CD4-positive, CD25-positive, alpha-beta regulatory T cell (primary cell): ENCODE measurements at regions not wholly inside any gene's neighbourhood (a gene's known extent, or its start where the extent isn't known, plus 50 kb on each side); places are given as distances from the start of the nearest gene placed in this dataset.

Experiments used
- ATAC-seq, 2 donors: fragments of 150-1000 bp; cut with Tn5 transposase; one replicate each; pipeline ENCODE4 v1.10.0; 2021; ENCODE audit warnings: low read depth in 2 of 2, moderate number of reproducible peaks in 2 of 2, moderate library complexity in 1 of 2
- DNase-seq, 3 donors: peaks; one replicate each; pipeline versions ENCODE4 v3.0.0 to v3.0.0-alpha.2; 2012 to 2022; ENCODE audit warnings: mixed read lengths in 1 of 3
- H3K27ac ChIP-seq: one replicate; pipeline ENCODE4 v1.7.0; 2013; ENCODE audit warnings: mild to moderate bottlenecking, low read length; ENCODE audit not compliant: insufficient read depth, poor library complexity, severe bottlenecking
- H3K27me3 ChIP-seq: one replicate; pipeline ENCODE4 v1.7.0; 2013; ENCODE audit warnings: low read length; ENCODE audit not compliant: control insufficient read depth, insufficient read depth
- H3K36me3 ChIP-seq: one replicate; pipeline ENCODE4 v1.7.0; 2013; ENCODE audit warnings: mild to moderate bottlenecking, low read length, moderate library complexity; ENCODE audit not compliant: control insufficient read depth, insufficient read depth
- H3K4me1 ChIP-seq: 2 replicates; pipeline ENCODE4 v1.7.0; 2013; ENCODE audit warnings: mild to moderate bottlenecking, low read length; ENCODE audit not compliant: insufficient read depth, control insufficient read depth, poor library complexity, severe bottlenecking
- H3K4me3 ChIP-seq: one replicate; pipeline ENCODE4 v1.7.0; 2013; ENCODE audit warnings: low read depth, mild to moderate bottlenecking, low read length, moderate library complexity
- H3K9me3 ChIP-seq, 2 experiments: 1 replicate in 1 of 2; 2 replicates in 1 of 2; pipeline ENCODE4 v1.7.0; 2013; ENCODE audit warnings: low read length in 2 of 2, mild to moderate bottlenecking in 1 of 2, moderate library complexity in 1 of 2; ENCODE audit not compliant: control insufficient read depth in 2 of 2
- H3K27ac Mint-ChIP-seq, 3 donors: one replicate each; pipeline ENCODE4 v1.8.0; 2020 to 2022; ENCODE audit warnings: mild to moderate bottlenecking in 3 of 3, mixed read lengths in 3 of 3, moderate library complexity in 2 of 3
- H3K27me3 Mint-ChIP-seq: one replicate; pipeline ENCODE4 v1.8.0; 2022; ENCODE audit warnings: mild to moderate bottlenecking, mixed read lengths
- H3K36me3 Mint-ChIP-seq: one replicate; pipeline ENCODE4 v1.8.0; 2020; ENCODE audit warnings: mixed read lengths
- H3K4me1 Mint-ChIP-seq, 4 donors: one replicate each; pipeline ENCODE4 v1.8.0; 2020 to 2022; ENCODE audit warnings: mixed read lengths in 4 of 4, mild to moderate bottlenecking in 1 of 4
- H3K4me3 Mint-ChIP-seq, 4 donors: one replicate each; pipeline ENCODE4 v1.8.0; 2020 to 2022; ENCODE audit warnings: mild to moderate bottlenecking in 4 of 4, mixed read lengths in 4 of 4, moderate library complexity in 3 of 4
- H3K9me3 Mint-ChIP-seq, 7 donors: one replicate each; pipeline ENCODE4 v1.8.0; 2020 to 2022; ENCODE audit warnings: mixed read lengths in 7 of 7, mild to moderate bottlenecking in 3 of 7, moderate library complexity in 2 of 7

DNA sequence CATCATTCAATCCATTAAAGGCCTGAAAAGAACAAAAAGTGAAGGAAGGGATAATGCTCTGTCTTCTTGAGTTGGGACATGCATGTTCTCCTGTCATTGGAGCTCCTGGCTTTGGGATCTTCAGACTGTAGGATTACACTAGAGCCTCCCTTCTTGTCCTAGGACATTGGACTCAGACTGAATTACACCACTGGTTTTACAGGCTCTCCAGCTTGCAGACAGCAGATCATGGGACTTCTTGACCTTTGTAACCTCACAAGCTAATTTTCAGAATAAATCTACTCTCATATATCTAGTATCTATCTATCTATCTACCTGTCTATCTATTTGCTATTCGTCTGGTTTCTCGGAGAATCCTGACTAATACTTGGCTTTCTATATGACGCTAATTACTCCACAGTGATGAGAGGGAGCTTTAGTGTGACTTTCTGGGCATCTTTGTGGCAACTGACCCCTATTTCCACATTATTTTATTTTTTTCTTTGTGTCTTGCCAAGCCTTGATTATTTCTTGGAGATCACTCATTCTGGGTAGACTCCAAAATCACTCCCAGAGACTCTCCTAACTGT is 151.9 kb upstream of the ZNF184 start:
- Histone ChIP-seq H3K27me3 (peaks cover 16% of the 10 kb centered on the region), H3K4me3 (no peak overlapping the region), H3K36me3 (no peaks in the 10 kb centered on the region), H3K27ac (no peak overlapping the region), H3K9me3 (no peaks in the 10 kb centered on the region), H3K4me1 (no peaks in the 10 kb centered on the region)
- no peaks in the 10 kb centered on the region for H3K4me1 Mint-ChIP-seq
- no peak for DNase-seq
- H3K27me3 Mint-ChIP-seq, result peaks cover 61% of the 10 kb centered on the region
- H3K4me3 Mint-ChIP-seq, result no peak overlapping the region
- no peaks in the 10 kb centered on the region for H3K36me3 Mint-ChIP-seq
- H3K27ac Mint-ChIP-seq, result no peak overlapping the region
- peaks cover 0 to 2% (median 0%) of the 10 kb centered on the region in 7 donors for H3K9me3 Mint-ChIP-seq
- no peak for ATAC-seq

DNA sequence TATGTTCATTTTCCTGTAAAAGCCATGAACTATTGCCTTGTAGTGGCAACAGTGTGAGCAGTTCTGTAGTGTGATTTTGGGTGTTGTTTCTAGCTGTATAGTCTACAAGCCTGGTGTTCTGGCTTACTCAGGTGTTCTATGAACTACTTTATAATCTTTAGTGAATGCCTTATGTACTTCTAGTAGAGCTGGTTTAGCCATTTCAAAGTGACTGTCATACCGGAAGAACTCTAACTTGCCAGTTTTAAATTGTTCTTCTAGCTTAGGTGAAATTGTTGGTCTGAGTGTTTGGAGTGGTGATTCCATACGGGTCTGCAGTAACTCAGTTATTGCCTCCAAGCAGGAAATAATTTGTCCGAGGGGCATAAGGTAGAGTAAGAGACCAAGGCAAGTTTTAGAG is 150.2 kb upstream of the ZNF184 start:
- Mint-ChIP-seq H3K36me3 (no peaks in the 10 kb centered on the region), H3K4me1 (peaks cover 0 to 1% (median under 1%) of the 10 kb centered on the region in 4 donors), H3K27ac (no peak overlapping the region), H3K4me3 (no peak overlapping the region), H3K9me3 (peaks cover 0 to 2% (median 0%) of the 10 kb centered on the region in 7 donors), H3K27me3 (peaks cover 60% of the 10 kb centered on the region)
- DNase-seq, result no peak
- Histone ChIP-seq H3K36me3 (no peaks in the 10 kb centered on the region), H3K4me1 (no peaks in the 10 kb centered on the region), H3K9me3 (no peaks in the 10 kb centered on the region), H3K27ac (no peak overlapping the region), H3K4me3 (no peak overlapping the region), H3K27me3 (peaks cover 17% of the 10 kb centered on the region)
- no peak for ATAC-seq

DNA sequence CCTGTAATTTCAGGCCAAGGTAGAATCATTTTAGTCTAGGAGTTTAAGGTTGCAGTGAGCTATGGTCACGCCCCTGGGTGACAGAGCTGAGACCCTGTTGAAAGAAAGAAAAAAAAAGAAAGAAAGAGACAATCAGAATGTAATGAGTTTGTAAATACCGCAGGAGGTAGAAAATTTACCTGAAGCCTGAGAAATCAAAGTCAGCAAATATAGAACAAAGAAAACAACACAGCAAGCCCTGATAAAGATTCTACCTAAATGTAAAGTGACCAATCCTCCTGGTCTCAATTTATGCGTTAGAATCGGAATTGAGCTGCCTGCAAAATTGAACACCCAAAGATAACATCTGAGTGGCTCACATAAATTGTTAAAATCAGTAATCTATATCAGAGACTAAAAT is 146.5 kb upstream of the ZNF184 start:
- ATAC-seq (no peak), DNase-seq (no peak)
- peaks cover 39% of the 10 kb centered on the region for H3K27me3 ChIP-seq
- Mint-ChIP-seq H3K4me1 (peaks cover 0 to 16% (median 8%) of the 10 kb centered on the region in 4 donors), H3K9me3 (peaks cover 0 to 7% (median 0%) of the 10 kb centered on the region in 7 donors), H3K27ac (peak overlapping the region in 1 of 3 donors; percentile 65), H3K27me3 (peaks cover 57% of the 10 kb centered on the region), H3K4me3 (no peak overlapping the region), H3K36me3 (no peaks in the 10 kb centered on the region)
- peaks cover 4% of the 10 kb centered on the region for H3K4me1 ChIP-seq
- no peak overlapping the region for H3K27ac ChIP-seq
- no peak overlapping the region for H3K4me3 ChIP-seq
- H3K36me3 ChIP-seq, result no peaks in the 10 kb centered on the region
- H3K9me3 ChIP-seq, result no peaks in the 10 kb centered on the region

DNA sequence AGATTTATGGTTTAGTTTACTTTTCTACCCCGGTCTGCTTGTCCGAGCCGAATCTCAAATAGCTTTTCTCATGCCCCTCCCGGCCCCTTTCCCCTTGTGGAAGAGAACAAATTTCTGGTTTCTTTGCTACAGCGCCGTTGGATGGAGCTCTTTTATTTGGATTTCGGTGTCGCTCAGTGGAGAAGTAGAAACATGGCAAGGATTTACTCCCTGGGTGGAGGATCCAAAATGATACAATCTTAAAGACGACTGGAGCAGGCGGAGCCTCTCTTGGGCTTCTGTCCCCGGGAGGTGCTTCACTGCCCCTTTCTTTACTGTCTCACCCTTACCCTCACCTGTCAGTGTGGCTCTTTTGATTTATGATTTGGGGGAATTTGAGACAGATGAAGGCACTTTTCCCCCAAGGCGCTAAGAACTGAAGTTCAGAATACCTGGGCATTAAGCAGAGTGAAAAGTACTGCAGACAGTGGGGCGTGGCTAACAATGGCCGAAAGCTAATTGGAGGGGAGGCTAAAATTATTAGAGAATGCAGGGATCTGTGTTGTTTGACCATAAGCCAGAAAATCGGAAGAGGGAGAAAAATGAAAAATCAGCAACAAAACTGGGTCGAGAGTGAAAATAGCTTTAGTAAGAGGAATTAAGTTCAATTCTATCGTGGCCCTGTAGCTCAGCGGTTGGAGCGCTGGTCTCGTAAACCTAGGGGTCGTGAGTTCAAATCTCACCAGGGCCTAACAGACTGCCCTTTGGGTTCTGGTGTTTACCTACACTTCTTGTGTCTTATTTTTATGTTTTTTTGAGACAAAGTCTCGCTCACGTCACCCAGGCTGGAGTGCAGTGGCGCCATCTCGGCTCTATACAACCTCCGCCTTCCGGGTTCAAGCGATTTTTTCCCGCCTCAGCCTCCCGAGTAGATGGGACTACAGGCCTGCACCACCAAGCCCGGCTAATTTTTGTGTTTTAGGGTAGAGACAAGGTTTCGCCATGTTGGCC is 145.1 kb upstream of the ZNF184 start:
- H3K4me3 Mint-ChIP-seq, result peak overlapping the region in 2 of 4 donors; percentile 21 to 83
- Histone ChIP-seq H3K4me1 (peaks cover 4% of the 10 kb centered on the region), H3K36me3 (no peaks in the 10 kb centered on the region), H3K27me3 (peaks cover 39% of the 10 kb centered on the region), H3K27ac (no peak overlapping the region), H3K4me3 (no peak overlapping the region), H3K9me3 (no peaks in the 10 kb centered on the region)
- ATAC-seq (no peak), DNase-seq (no peak)
- peaks cover 0 to 16% (median 8%) of the 10 kb centered on the region in 4 donors for H3K4me1 Mint-ChIP-seq
- H3K9me3 Mint-ChIP-seq, result peaks cover 0 to 7% (median 0%) of the 10 kb centered on the region in 7 donors
- H3K27ac Mint-ChIP-seq, result no peak overlapping the region
- no peaks in the 10 kb centered on the region for H3K36me3 Mint-ChIP-seq
- peaks cover 49% of the 10 kb centered on the region for H3K27me3 Mint-ChIP-seq

DNA sequence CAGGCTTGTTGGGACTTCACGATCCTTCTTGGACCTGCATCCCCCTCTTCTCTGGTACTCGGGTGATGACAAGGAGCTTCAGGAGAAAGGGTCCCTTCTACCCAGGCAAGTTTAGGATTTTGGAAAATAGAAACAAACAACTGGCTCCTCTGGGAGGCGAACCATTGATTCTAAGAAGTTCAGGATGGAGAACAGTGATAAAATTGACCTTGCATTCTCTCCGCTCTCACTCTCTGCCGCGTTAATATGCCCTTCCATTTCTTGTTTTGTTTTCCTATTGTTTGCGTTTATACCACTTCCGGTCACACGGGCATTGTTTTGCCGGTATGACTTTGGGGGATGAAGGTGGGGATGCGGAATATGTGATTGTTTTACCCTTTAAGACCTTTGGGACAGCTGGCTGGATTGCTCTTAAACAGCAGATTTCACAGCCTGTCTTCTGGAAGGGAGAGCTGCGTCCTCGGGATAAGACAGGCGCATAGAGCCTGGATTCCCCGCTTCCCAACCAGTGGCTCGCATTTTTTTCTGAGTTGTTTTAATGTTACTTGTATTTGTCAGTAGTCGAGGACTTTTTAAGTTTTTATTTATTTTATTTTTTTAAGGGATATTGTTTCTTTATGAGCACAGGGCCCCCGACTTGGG is 144.3 kb upstream of the ZNF184 start:
- H3K27me3 ChIP-seq, result peaks cover 40% of the 10 kb centered on the region
- H3K9me3 Mint-ChIP-seq, result peaks cover 0 to 5% (median 0%) of the 10 kb centered on the region in 7 donors

DNA sequence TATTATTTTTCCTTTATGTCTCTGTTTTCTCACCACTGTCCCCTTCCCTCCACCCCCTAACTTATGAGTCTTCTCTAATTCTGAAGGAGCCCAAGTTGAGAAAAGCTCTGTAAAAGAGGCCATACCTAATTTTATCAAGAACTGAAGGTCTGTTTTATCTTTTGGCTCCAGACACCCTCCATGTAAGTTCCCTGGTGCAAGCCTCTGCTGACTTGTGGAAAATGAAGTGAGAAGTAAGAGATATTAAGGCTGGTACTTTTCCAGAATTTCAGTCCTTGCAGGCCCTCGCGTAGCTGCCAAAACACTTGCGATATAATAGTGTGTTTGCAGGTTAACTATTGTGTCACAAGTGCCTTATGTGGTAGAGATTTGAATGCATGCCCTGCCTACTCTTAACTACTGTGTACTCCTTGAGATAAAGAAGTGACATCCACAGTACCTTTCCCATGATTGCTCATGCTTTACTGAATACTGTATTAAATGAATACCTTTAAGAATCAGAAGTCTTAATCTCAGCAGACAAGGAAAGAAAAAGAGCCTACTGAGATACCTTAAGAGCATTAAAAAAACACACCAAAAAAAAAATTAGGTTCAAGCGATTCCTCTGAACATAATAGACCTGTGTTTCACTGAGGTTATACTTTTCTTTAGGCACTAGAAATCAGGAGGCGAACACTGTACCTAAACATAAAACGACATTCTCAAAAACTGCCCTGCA is 143.6 kb upstream of the ZNF184 start:
- DNase-seq (no peak), ATAC-seq (no peak)
- Histone ChIP-seq H3K36me3 (no peaks in the 10 kb centered on the region), H3K4me1 (peaks cover 4% of the 10 kb centered on the region), H3K4me3 (no peak overlapping the region), H3K27me3 (peaks cover 40% of the 10 kb centered on the region), H3K9me3 (no peaks in the 10 kb centered on the region), H3K27ac (no peak overlapping the region)
- Mint-ChIP-seq H3K27ac (peak overlapping the region in 1 of 3 donors; percentile 26), H3K27me3 (peaks cover 50% of the 10 kb centered on the region), H3K4me1 (peaks cover 0 to 16% (median 8%) of the 10 kb centered on the region in 4 donors), H3K4me3 (no peak overlapping the region), H3K36me3 (no peaks in the 10 kb centered on the region), H3K9me3 (peaks cover 0 to 5% (median 0%) of the 10 kb centered on the region in 7 donors)

More for the DNA sequence above, 144.3 kb upstream of the ZNF184 start:
- H3K4me3 ChIP-seq, result no peak overlapping the region
- H3K27ac ChIP-seq, result no peak overlapping the region
- Mint-ChIP-seq H3K36me3 (no peaks in the 10 kb centered on the region), H3K4me3 (no peak overlapping the region), H3K27ac (peak overlapping the region in 1 of 3 donors; percentile 26), H3K4me1 (peaks cover 0 to 16% (median 8%) of the 10 kb centered on the region in 4 donors), H3K27me3 (peaks cover 50% of the 10 kb centered on the region)
- DNase-seq, result no peak
- no peaks in the 10 kb centered on the region for H3K9me3 ChIP-seq
- no peaks in the 10 kb centered on the region for H3K36me3 ChIP-seq
- ATAC-seq, result no peak
- H3K4me1 ChIP-seq, result peaks cover 4% of the 10 kb centered on the region

DNA sequence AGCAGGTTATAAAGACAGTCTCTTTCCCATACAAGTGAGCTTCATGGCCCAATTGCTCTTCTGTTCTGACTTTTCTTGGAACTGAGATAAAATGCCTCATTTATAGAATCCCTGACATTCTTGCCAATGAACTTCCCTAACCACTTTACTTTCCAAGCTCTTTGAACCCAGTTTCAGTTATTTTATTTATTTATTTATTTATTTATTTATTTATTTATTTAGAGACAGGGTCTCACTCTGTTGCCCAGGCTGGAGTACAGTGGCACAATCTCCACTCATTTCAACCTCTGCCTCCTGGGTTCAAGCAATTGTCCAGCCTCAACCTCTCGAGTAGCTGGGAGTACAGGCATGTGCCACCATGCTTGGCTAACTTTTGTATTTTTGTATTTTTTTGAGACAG is 138.5 kb upstream of the ZNF184 start:
- DNase-seq (no peak), ATAC-seq (no peak)
- Mint-ChIP-seq H3K4me3 (no peak overlapping the region), H3K9me3 (no peaks in the 10 kb centered on the region), H3K27me3 (peaks cover 39% of the 10 kb centered on the region), H3K27ac (no peak overlapping the region), H3K4me1 (peaks cover 0 to under 1% (median under 1%) of the 10 kb centered on the region in 4 donors), H3K36me3 (no peaks in the 10 kb centered on the region)
- Histone ChIP-seq H3K27ac (no peak overlapping the region), H3K9me3 (no peaks in the 10 kb centered on the region), H3K27me3 (peaks cover 16% of the 10 kb centered on the region), H3K36me3 (no peaks in the 10 kb centered on the region), H3K4me1 (no peaks in the 10 kb centered on the region), H3K4me3 (no peak overlapping the region)
